ENCODE measurements at regions not wholly inside any gene's neighbourhood (a gene's known extent, or its start where the extent isn't known, plus 50 kb on each side); places are given as distances from the start of the nearest gene placed in this dataset.

GRCh38 chr1:228923973-228924686 is 188.9 kb downstream of the RHOU start:
- no peak for DNase-seq

- DNase-seq: no peak
These were observed 190.4 kb downstream of the RHOU start for GRCh38 chr1:228925691-228926090.

- DNase-seq: no peak
These were observed 192.1 kb downstream of the RHOU start for GRCh38 chr1:228927421-228927820.

DNA sequence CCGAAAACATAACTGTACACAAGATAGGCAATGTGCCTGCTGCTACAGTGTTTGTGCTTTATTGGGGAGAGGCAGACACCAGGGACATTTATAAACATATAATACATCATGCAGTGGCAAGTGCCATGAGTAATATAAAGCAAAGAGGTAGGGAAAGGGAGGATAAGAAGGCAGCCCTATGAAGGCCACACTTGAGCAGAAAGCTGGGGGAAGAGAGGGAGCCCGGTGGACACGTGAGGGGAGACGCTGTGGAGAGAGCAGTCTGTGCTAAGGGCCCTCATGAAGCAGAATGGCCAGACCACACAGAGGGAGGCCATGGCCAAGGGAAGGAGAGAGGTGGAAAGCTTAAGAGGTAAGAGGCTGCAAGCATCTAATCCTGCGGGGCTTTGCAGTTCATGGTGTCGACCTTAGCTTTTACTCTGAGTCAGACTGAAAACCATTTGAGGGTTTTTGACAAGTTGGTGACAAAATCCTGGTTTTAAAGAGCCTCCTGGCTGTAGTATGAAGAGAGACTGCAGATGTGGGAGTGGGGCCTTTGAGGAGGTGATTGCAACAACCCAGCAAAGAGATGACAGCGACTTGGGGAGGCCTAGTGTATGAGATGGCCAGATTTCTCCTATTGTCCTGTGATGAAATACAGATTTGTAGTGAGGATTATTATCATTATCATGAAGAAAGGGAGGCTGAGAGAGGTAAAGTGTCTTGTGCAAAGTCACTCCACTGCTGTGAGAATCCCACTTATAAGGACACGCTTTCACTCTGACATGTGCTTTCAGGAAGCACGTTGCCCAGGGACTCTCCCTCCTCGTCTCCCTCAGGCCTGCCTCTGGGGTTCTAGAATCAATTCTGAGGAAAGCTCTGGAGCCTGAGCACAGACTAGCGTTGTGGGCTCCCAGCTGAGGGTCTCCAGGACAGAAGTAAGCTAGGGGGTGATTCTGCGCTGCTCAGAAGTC is 192.9 kb downstream of the RHOU start:
- no peak for DNase-seq

- DNase-seq: no peak
These were observed 194.3 kb downstream of the RHOU start for GRCh38 chr1:228929476-228930027.

DNA sequence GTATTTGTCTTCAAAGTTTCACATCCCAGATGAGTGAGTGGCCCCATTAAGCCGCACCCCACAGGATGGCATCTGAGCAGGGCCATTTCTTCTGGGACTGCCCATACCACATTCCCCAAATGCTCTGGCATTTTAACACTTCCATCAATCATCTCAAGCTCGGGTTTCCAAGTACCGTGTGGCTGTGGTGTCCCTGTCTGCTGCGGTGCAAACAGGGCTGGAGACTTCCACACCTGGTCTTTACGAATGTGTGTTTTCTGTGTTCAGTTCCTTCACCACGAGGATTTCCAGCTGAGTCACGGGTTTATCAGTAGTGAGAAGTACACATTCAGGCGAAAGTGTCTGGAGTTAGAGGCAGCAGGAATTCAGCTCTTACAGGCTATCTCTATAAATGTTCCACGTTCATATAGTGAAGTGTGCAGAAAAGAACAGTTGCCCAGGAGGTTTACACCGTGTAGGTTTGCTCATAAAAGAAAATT is 195.2 kb downstream of the RHOU start:
- DNase-seq: no peak

DNA sequence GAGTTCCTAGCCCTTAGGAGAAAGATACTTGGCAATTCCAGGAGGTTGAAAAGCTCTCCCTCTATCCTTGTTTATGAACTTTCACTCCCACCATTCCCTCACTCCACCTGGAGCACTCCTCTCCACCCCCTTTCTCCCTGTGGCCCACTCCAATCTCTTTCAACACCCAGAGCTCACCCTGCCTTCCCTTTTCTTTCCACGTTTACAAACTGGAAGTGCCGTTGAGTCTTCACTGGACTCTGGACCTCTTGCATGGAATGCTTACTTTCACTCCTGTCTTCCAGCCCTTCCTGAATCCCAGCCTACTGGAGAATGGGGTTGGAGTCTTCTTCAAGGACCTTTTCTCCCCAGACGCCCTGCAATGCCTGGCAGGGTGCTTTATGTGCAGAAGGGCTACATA is 198.5 kb downstream of the RHOU start:
- no peak for DNase-seq

DNA sequence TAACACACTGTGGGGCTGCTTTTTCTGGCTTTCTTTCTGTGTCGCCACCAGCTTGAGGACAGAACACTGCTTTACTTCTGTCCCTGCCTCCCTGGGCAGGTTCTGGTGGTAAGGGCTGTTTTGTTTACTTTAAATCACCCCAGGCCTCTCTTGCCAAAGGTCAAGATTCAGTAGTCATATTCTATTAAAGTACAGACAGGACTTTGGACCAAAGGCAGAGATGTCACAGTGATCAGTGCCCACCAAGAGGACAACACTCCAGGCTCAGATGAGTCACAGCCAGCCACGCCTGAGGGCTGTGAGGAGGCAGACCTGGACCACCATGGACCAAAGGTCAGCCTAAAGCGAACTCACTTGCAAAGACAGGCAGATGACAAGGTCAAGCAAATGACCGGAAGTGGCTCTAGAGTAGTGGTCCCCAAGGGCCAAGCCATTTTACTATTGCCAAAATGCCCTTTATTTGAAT is 200.0 kb downstream of the RHOU start:
- DNase-seq: no peak

GRCh38 chr1:228935855-228936727 is 200.8 kb downstream of the RHOU start:
- DNase-seq: no peak

- DNase-seq: no peak
These were observed 201.6 kb downstream of the RHOU start for GRCh38 chr1:228936881-228937280.

DNA sequence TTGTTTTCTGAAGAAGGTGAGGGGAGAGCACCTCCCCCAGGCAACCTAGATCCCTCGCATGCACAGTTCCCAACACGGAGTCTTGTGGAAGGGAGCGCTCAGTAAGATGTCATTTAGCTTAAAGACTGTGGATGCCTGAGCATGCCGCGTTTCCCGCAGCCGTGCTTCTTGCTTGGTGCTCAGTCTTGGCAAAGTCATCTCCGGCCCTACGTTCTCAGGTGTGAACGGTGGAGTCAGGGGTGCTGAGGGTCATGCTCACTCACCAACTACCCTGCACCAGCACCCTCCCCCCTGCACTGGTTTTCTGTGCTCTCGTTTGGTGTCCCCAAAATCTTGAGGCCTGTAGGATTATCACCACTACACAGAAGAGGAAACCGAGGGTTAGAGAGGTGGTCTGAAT is 202.1 kb downstream of the RHOU start:
- DNase-seq: no peak

DNA sequence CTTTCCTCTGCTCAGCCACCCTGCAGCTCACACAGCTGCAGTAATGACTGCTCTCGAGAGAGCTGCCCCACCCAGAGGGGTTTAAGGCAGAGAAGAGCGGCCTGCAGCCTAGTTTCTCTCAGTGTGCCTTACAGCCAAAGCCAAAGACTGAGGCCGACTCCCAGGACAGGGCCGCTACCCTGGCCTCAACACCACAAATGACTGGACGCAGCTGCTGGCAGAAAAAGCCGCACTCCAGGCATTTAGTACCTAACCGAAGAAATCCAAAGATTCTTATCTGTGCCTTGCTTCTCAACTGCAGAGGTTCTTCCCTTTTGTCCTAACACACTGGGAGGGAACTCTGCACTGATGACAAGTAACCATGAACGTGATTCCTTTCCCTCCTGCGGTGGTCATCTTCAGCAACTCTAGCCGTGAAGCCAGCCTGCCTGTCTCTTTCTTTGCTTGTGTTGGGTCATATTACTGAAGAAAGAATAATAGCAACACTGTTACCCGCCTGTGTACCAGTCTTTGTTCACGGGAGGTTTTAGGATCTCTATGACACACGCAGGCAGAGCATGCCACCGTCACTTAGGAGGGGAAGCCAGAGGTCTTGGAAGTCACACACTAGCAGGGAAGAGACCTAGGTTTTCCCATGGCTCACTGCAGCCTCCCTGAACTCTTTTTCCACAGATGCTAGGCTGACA is 202.7 kb downstream of the RHOU start:
- peak; percentile 26 for DNase-seq

DNA sequence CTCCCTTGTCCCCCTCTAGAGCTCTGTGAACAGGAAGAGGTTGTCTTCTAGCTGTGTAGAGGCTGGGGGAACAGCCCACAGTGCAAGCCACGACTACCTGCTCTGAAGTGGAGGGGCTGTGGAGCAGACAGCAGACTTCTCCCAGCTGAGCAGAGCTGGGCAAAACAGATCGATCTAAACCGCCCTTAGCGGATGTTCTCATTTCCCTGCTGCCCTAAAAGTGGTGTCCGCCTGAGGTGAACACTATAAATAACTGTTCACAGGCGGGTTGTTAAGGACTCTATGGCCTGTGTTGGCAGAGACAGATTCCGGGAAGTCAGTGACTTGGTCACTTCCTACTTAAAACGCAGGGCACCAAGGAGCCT is 203.2 kb downstream of the RHOU start:
- no peak for DNase-seq

DNA sequence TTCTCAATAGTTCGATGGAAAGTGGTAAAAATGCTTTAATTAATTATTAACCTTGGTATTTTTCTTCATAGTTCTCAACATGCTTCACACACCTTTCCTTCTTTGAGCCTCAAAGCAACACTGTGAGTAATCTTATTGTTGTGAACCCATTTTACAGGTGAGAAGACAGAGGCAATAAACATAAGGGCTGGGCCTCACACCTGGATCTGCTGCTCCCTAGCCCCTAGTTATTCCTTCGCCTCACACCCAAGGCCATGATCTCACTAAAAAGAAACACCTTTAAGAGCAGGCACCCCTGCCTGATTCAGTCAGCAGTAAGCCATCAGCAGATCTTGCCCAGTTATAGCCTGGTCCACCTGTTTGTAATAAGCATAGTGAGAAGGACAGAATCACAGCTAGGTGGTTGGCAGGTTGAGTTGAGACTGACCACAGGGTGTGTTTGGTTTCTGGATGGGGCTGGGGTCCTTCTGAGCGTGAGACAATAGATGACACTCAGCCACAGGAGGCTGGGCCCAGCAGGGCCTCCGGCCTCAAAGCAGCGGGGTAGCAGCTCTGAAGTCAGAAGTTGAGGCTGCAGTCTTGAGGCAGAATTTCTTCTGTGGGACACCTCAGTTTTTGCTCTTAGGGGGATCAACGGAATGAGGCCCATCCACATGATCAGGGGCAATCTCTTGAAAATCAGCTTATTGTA is 203.9 kb downstream of the RHOU start:
- DNase-seq: no peak

GRCh38 chr1:228939881-228940392 is 204.7 kb downstream of the RHOU start:
- no peak for DNase-seq

DNA sequence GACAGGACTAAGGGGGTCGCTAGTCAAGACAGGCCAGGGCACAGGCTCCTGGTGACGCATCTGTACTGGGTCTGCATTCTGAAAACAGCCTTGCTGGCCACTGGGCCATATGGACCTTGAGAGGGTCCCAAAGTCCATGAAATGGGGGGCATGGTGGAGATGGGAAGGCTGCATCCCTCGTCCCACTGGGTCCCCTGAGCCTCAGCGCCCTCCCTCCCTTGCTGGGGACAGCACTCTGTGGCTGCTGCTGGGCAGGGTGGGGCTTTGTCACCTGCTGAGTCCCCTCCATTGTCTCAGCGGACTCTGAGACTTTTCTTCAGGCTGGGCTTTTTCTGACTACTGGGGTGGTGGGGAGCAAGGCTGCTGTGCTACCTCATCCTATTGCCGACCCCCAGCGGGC is 205.2 kb downstream of the RHOU start:
- no peak for DNase-seq

GRCh38 chr1:228940926-228941325 is 205.6 kb downstream of the RHOU start:
- no peak for DNase-seq

DNA sequence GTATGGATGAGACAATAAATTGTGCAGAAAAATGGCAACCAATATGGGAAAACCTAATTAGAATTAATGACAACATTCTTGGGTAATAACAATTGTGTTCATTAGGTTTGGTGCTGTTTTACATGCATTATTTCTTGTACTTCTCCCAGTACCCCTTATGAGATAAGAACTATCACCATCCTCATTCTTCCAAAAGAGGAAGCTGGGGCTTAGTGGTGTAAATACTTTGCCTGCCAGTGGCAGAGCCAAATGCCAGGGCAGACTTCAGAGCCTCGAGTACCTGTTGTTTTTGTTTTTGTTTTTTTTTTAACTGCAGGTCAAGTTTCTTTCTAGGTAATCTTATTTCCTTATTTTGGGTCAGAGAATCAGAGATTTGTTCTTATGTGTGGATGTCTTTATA is 206.4 kb downstream of the RHOU start:
- DNase-seq: no peak

- no peak for DNase-seq
These were observed 208.2 kb downstream of the RHOU start for GRCh38 chr1:228943436-228943835.

- no peak for DNase-seq
These were observed 209.0 kb downstream of the RHOU start for GRCh38 chr1:228944296-228944695.

DNA sequence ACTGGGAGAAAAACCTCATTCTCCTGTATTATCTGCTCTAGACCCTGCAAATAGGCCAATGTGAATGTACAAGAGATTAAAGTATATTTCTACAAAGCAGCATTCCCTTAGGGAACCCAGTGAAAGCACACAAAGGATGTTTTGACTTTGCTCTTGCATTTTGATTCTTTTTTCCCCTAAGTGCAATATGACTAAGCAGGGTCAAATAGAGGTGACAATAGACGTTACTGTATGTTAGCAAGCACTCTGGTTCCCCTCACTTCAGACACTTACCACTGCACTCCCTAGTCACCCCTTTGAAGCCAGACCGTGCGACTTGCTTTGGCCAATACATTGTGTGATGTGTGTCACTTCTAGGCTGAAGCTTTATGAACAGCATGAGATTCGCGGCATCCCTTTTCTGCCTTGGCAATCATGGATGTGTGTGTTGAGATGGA is 209.7 kb downstream of the RHOU start:
- DNase-seq: no peak
